ENCODE measurements at regions not wholly inside any gene's neighbourhood (a gene's known extent, or its start where the extent isn't known, plus 50 kb on each side); places are given as distances from the start of the nearest gene placed in this dataset.

DNA sequence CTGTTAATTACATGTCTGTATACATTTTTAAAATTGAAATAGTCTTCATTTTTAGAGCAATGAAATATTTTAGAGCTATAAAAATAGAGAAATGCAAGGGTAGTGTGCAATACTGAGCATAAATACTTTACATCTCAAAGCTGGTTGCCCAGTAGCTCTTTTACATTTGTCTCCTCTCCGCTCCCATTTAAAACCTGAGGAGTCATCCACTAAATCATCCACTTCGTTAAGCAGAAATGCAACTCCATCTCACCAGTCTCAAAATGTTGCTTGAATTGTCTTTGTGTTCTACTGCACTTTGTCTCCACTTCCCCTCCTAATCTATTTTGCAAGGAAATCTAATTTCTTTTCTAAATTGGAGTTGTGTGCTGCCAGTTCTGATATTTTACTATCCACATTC is 563.6 kb downstream of the VGLL3 start:
- no peak for TF ChIP-seq FOXP2 (optimal IDR thresholded peaks at IDR 0.05; ENCODE audit: borderline replicate concordance, extremely low read depth, extremely low read length, insufficient read depth)
- TF ChIP-seq, protein P1, sequence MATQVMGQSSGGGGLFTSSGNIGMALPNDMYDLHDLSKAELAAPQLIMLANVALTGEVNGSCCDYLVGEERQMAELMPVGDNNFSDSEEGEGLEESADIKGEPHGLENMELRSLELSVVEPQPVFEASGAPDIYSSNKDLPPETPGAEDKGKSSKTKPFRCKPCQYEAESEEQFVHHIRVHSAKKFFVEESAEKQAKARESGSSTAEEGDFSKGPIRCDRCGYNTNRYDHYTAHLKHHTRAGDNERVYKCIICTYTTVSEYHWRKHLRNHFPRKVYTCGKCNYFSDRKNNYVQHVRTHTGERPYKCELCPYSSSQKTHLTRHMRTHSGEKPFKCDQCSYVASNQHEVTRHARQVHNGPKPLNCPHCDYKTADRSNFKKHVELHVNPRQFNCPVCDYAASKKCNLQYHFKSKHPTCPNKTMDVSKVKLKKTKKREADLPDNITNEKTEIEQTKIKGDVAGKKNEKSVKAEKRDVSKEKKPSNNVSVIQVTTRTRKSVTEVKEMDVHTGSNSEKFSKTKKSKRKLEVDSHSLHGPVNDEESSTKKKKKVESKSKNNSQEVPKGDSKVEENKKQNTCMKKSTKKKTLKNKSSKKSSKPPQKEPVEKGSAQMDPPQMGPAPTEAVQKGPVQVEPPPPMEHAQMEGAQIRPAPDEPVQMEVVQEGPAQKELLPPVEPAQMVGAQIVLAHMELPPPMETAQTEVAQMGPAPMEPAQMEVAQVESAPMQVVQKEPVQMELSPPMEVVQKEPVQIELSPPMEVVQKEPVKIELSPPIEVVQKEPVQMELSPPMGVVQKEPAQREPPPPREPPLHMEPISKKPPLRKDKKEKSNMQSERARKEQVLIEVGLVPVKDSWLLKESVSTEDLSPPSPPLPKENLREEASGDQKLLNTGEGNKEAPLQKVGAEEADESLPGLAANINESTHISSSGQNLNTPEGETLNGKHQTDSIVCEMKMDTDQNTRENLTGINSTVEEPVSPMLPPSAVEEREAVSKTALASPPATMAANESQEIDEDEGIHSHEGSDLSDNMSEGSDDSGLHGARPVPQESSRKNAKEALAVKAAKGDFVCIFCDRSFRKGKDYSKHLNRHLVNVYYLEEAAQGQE (IDR thresholded peaks at IDR 0.05; ENCODE audit: insufficient read depth in 1 of 2, low read depth in 2 of 2, low read length in 2 of 2), result no peak

DNA sequence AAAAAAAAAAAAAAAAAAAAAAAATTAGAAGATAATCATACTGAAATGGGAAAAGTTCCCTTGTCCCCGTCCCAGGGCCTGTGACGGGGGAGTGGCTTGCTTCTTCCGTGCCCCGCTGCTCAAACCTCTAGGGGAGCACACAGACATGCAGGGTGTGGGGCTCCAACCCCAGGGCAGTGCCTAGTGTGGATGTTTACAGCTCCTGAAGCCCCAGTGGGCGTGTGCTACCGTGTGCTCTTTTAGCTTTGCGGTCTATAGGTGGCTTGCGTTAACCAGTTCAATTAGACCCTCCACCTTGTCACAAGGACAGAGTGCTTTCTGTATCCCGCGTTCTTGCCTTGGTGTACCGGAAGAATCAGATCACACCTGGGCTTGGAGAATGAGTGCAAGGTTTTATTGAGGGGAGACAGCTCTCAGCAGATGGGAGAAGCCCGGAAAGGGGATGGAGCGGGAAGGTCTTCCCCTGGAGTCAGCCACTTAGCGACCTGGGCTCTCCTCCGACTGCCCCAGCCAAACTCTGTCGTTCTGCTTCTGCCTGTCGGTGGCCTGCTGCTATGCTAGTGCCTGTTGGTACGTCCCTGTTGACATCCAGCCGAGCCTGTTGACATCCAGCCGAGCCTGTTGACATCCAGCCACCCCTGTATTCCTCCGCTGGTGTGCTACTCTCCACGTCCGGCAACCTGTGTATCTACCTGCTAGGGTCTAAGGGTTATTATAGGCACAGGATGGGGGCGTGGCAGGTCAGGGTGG is 569.8 kb downstream of the VGLL3 start:
- no peak for TF ChIP-seq SIN3A (IDR thresholded peaks at IDR 0.05; ENCODE audit: borderline replicate concordance, insufficient read depth, low read length)
- TF ChIP-seq TAF1 (IDR thresholded peaks at IDR 0.05; ENCODE audit: borderline replicate concordance, insufficient read depth, low read length), result no peak
- TF ChIP-seq FOXP2 (optimal IDR thresholded peaks at IDR 0.05; ENCODE audit: borderline replicate concordance, extremely low read depth, extremely low read length, insufficient read depth), result no peak
- TF ChIP-seq, protein P1 (IDR thresholded peaks at IDR 0.05; ENCODE audit: insufficient read depth in 1 of 2, low read depth in 2 of 2, low read length in 2 of 2), result no peak
- TF ChIP-seq POLR2AphosphoS5 (IDR thresholded peaks at IDR 0.05; ENCODE audit: low read depth, low read length), result no peak

DNA sequence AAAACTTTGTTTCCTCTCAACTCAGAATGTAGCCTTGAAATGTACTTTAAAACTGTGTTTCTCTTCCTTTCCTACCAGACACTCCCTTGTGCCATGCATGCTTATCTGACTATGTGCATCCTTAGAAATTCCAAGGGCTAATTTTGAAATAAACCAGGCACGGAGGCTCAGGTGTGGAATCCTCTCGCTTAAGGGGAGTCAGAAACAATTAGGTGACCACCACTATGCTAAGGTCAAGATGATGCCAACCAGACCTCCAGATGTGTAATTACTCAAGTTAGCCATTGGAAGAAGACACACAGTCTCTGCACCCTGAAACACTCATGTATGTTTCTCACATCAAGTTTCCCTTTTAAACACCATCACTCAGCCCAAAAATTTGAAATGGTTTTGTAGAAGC is 572.1 kb downstream of the VGLL3 start:
- no peak for TF ChIP-seq SIN3A (IDR thresholded peaks at IDR 0.05; ENCODE audit: borderline replicate concordance, insufficient read depth, low read length)

DNA sequence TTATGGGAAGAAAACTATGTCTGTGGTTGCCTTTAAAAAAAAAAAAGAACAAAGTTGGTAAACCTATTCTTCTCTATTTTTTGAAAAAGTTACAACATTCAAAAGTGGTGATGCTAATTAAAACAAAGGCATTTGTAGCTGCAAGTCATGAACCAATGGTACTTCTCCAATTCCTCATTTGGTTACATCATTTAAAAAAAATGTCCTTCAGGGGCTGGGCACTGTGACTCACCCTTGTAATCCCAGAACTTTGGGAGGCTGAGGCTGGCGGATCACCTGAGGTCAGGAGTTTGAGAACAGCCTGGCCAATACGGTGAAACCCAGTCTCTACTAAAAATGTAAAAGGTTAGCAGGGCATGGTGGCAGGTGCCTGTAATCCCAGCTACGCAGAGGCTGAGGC is 574.6 kb downstream of the VGLL3 start:
- TF ChIP-seq SIN3A (IDR thresholded peaks at IDR 0.05; ENCODE audit: borderline replicate concordance, insufficient read depth, low read length), result no peak
- no peak for TF ChIP-seq POLR2AphosphoS5 (IDR thresholded peaks at IDR 0.05; ENCODE audit: low read depth, low read length)
- no peak for TF ChIP-seq FOXP2 (optimal IDR thresholded peaks at IDR 0.05; ENCODE audit: borderline replicate concordance, extremely low read depth, extremely low read length, insufficient read depth)
- TF ChIP-seq, protein P1 (IDR thresholded peaks at IDR 0.05; ENCODE audit: insufficient read depth in 1 of 2, low read depth in 2 of 2, low read length in 2 of 2), result no peak
- TF ChIP-seq TAF1 (IDR thresholded peaks at IDR 0.05; ENCODE audit: borderline replicate concordance, insufficient read depth, low read length), result no peak

DNA sequence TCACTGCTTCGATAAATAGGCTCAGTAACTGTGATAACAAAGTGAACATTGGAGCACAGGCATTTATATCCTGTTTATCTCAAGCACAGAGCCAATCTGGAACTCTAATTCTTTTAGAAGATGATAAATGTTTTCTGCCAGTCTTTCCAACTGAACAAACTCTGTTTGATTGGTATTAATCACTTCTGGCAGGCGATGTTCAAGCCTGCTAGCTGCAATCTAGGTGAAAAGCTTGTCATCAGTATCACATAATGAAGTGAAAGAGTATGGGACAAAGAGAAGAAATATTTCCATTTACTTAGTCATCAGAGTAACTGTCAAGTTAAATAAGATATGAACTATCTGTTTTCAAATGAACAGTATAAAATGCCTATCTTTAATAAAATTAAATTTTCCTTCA is 577.3 kb downstream of the VGLL3 start:
- no peak for TF ChIP-seq SIN3A (IDR thresholded peaks at IDR 0.05; ENCODE audit: borderline replicate concordance, insufficient read depth, low read length)

DNA sequence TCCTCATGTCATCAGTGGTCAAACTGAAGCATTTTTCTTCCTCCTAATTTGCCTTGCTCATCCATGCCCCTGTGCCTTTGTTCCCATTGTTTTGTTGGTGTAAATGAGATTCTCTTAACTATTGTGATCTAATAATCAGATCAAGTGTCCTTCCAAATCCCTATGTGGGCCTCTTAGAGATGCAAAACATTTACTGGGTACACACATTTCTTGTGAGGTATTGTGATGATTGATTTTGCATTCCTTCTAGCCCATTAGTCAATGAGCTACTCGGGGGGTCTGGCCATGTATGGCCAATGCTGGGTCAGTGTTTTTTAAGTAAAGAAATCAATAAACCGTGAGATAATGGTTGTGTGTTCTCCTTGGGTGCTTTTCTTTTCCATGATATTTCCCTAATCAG is 580.4 kb downstream of the VGLL3 start:
- no peak for TF ChIP-seq FOXP2 (optimal IDR thresholded peaks at IDR 0.05; ENCODE audit: borderline replicate concordance, extremely low read depth, extremely low read length, insufficient read depth)
- no peak for TF ChIP-seq TAF1 (IDR thresholded peaks at IDR 0.05; ENCODE audit: borderline replicate concordance, insufficient read depth, low read length)
- TF ChIP-seq SIN3A (IDR thresholded peaks at IDR 0.05; ENCODE audit: borderline replicate concordance, insufficient read depth, low read length), result no peak
- TF ChIP-seq, protein P1 (IDR thresholded peaks at IDR 0.05; ENCODE audit: insufficient read depth in 1 of 2, low read depth in 2 of 2, low read length in 2 of 2), result no peak
- TF ChIP-seq POLR2AphosphoS5 (IDR thresholded peaks at IDR 0.05; ENCODE audit: low read depth, low read length), result no peak
